SK-N-SH treated with all-trans-retinoic acid at 6 μM for 48 hours (cell line): ENCODE measurements at regions not wholly inside any gene's neighbourhood (a gene's known extent, or its start where the extent isn't known, plus 50 kb on each side); places are given as distances from the start of the nearest gene placed in this dataset.
A peak's percentile ranks its signal among the peaks of the same experiment; 100 is the strongest.

Source experiments
- ATAC-seq: fragments of 200-7000 bp; cut with Tn5 transposase; 3 replicates; pipeline ENCODE4 v1.9.1; 2020; ENCODE audit warnings: mild to moderate bottlenecking, moderate library complexity
- ARNTL ChIP-seq: fragments of 450-650 bp; formaldehyde crosslinking; IDR thresholded peaks from 2 replicates; pipeline ENCODE4 v1.5.0; 2020; ENCODE audit warnings: low read depth, mild to moderate bottlenecking, moderate library complexity, borderline replicate concordance
- BACH2 ChIP-seq: fragments of 250-450 bp; sonication (Bioruptor Pico); IDR thresholded peaks from 2 replicates; pipeline ENCODE4 v1.9.0; 2021; ENCODE audit warnings: mild to moderate bottlenecking, borderline replicate concordance
- CREB5 ChIP-seq: fragments of 250-450 bp; sonication (Bioruptor Pico); IDR thresholded peaks from 2 replicates; pipeline ENCODE4 v1.5.1; 2020; ENCODE audit warnings: low read depth, mild to moderate bottlenecking, moderate library complexity
- CSDC2 ChIP-seq: fragments of 250-450 bp; sonication (Bioruptor Pico); IDR thresholded peaks from 2 replicates; pipeline ENCODE4 v1.5.0; 2020; ENCODE audit warnings: mild to moderate bottlenecking, moderate library complexity
- ESRRG ChIP-seq: fragments of 250-450 bp; sonication (Bioruptor Pico); IDR thresholded peaks from 2 replicates; pipeline ENCODE4 v1.6.1; 2021; ENCODE audit warnings: mild to moderate bottlenecking
- GLIS3 ChIP-seq: fragments of 250-450 bp; sonication (Bioruptor Pico); IDR thresholded peaks from 2 replicates; pipeline ENCODE4 v1.5.0; 2020; ENCODE audit warnings: mild to moderate bottlenecking, moderate library complexity
- ISL1 ChIP-seq: fragments of 250-450 bp; sonication (Bioruptor Pico); IDR thresholded peaks from 2 replicates; pipeline ENCODE4 v2.1.2; 2022; ENCODE audit warnings: mild to moderate bottlenecking, moderate library complexity
- OSR1 ChIP-seq: fragments of 250-450 bp; sonication (Bioruptor Pico); IDR thresholded peaks from 2 replicates; pipeline ENCODE4 v1.8.0; 2022; ENCODE audit warnings: moderate library complexity, mild to moderate bottlenecking, inconsistent platforms
- PATZ1 ChIP-seq: fragments of 250-450 bp; sonication (Bioruptor Pico); IDR thresholded peaks from 2 replicates; pipeline ENCODE4 v1.8.0; 2020; ENCODE audit warnings: mild to moderate bottlenecking, moderate library complexity, borderline replicate concordance
- POU6F1 ChIP-seq: fragments of 250-450 bp; sonication (Bioruptor Pico); IDR thresholded peaks from 2 replicates; pipeline ENCODE4 v1.8.0; 2021; ENCODE audit warnings: low read depth, mild to moderate bottlenecking, moderate library complexity, borderline replicate concordance
- PPARA ChIP-seq: fragments of 250-450 bp; sonication (Bioruptor Pico); IDR thresholded peaks from 2 replicates; pipeline ENCODE4 v1.5.0; 2020; ENCODE audit warnings: mild to moderate bottlenecking, borderline replicate concordance
- RARB ChIP-seq: fragments of 250-450 bp; sonication (Bioruptor Pico); IDR thresholded peaks from 2 replicates; pipeline ENCODE4 v1.8.0; 2021; ENCODE audit warnings: mild to moderate bottlenecking, moderate library complexity
- SNAI2 ChIP-seq: fragments of 250-450 bp; sonication (Bioruptor Pico); IDR thresholded peaks from 2 replicates; pipeline ENCODE4 v1.5.0; 2020; ENCODE audit warnings: mild to moderate bottlenecking, moderate library complexity
- TCF4 ChIP-seq: fragments of 250-450 bp; sonication (Bioruptor Pico); IDR thresholded peaks from 2 replicates; pipeline ENCODE4 v1.8.0; 2021; ENCODE audit warnings: mild to moderate bottlenecking, moderate library complexity, borderline replicate concordance
- TOX ChIP-seq: fragments of 250-450 bp; sonication (Bioruptor Pico); IDR thresholded peaks from 2 replicates; pipeline ENCODE4 v1.8.0; 2021; ENCODE audit warnings: mild to moderate bottlenecking, moderate library complexity, borderline replicate concordance
- TSHZ2 ChIP-seq: fragments of 250-450 bp; sonication (Bioruptor Pico); IDR thresholded peaks from 2 replicates; pipeline ENCODE4 v1.5.0; 2020; ENCODE audit warnings: mild to moderate bottlenecking, moderate library complexity
- ZC3H10 ChIP-seq: fragments of 250-450 bp; sonication (Bioruptor Pico); IDR thresholded peaks from 2 replicates; pipeline ENCODE4 v1.5.1; 2021; ENCODE audit warnings: mild to moderate bottlenecking, moderate library complexity
- ZFP3 ChIP-seq: fragments of 250-450 bp; sonication (Bioruptor Pico); IDR thresholded peaks from 2 replicates; pipeline ENCODE4 v1.5.0; 2020; ENCODE audit warnings: mild to moderate bottlenecking, moderate library complexity
- ZFP30 ChIP-seq: fragments of 450-650 bp; formaldehyde crosslinking; IDR thresholded peaks from 2 replicates; pipeline ENCODE4 v1.5.0; 2022; ENCODE audit warnings: mild to moderate bottlenecking, moderate library complexity
- ZNF565 ChIP-seq: fragments of 450-650 bp; formaldehyde crosslinking; conservative IDR thresholded peaks from 2 replicates; pipeline ENCODE4 v1.5.0; 2020; ENCODE audit warnings: low read depth, mild to moderate bottlenecking, moderate library complexity
- ZNF70 ChIP-seq: fragments of 450-650 bp; formaldehyde crosslinking; IDR thresholded peaks from 2 replicates; pipeline ENCODE4 v1.5.0; 2020; ENCODE audit warnings: mild to moderate bottlenecking, moderate library complexity
- ZNF8 ChIP-seq: fragments of 450-650 bp; formaldehyde crosslinking; IDR thresholded peaks from 2 replicates; pipeline ENCODE4 v1.5.0; 2020; ENCODE audit warnings: mild to moderate bottlenecking, moderate library complexity

- TF ChIP-seq OSR1 (no peak), POU6F1 (no peak), TOX (no peak), ESRRG (CRISPR knock-in tag) (no peak), CSDC2 (no peak), GLIS3 (no peak), BACH2 (CRISPR knock-in tag) (no peak), ZNF565 (no peak), ZNF8 (CRISPR knock-in tag) (no peak), RARB (CRISPR knock-in tag) (no peak), ARNTL (CRISPR knock-in tag) (no peak), ZFP3 (CRISPR knock-in tag) (no peak), SNAI2 (CRISPR knock-in tag) (no peak), CREB5 (CRISPR knock-in tag) (no peak), ZNF70 (CRISPR knock-in tag) (no peak)
- TF ChIP-seq, all 23 proteins: peak for 0
- peak; percentile 27; the same call in 1 of the 3 replicates for ATAC-seq
Measured at GRCh38 chr17:70493277-70493874, 324.0 kb downstream of the KCNJ2 start.

GRCh38 chr17:70498631-70499030, 329.3 kb downstream of the KCNJ2 start:
- TF ChIP-seq TOX (no peak), ZFP30 (no peak), CREB5 (CRISPR knock-in tag) (no peak), PPARA (CRISPR knock-in tag) (no peak), ARNTL (CRISPR knock-in tag) (no peak), ESRRG (CRISPR knock-in tag) (no peak), SNAI2 (CRISPR knock-in tag) (no peak), ZFP3 (CRISPR knock-in tag) (no peak), RARB (CRISPR knock-in tag) (no peak), PATZ1 (CRISPR knock-in tag) (no peak), ZNF565 (no peak)
- no peak for ATAC-seq

- no peak for TF ChIP-seq ESRRG (CRISPR knock-in tag)
- no peak for TF ChIP-seq OSR1
- no peak for TF ChIP-seq SNAI2 (CRISPR knock-in tag)
- TF ChIP-seq TSHZ2 (CRISPR knock-in tag) = no peak
- TF ChIP-seq GLIS3 = no peak
- TF ChIP-seq ZFP3 (CRISPR knock-in tag) = no peak
- no peak for TF ChIP-seq ZFP30
- TF ChIP-seq ZC3H10 = no peak
- no peak for TF ChIP-seq RARB (CRISPR knock-in tag)
- TF ChIP-seq CSDC2 = no peak
- no peak for TF ChIP-seq ISL1
- TF ChIP-seq ZNF8 (CRISPR knock-in tag) = no peak
- no peak for TF ChIP-seq PPARA (CRISPR knock-in tag)
- no peak for TF ChIP-seq ARNTL (CRISPR knock-in tag)
- TF ChIP-seq POU6F1 = no peak
- no peak for TF ChIP-seq ZNF565
- TF ChIP-seq ZNF70 (CRISPR knock-in tag) = no peak
- TF ChIP-seq TCF4 (CRISPR knock-in tag) = no peak
- ATAC-seq = no peak
Measured at GRCh38 chr17:70499067-70499786, 329.9 kb downstream of the KCNJ2 start.
